H1 (cell line): ENCODE measurements at regions not wholly inside any gene's neighbourhood (a gene's known extent, or its start where the extent isn't known, plus 50 kb on each side); places are given as distances from the start of the nearest gene placed in this dataset.

Experiments used
- CTBP2 ChIP-seq: IDR thresholded peaks from 2 replicates; pipeline ENCODE4 v1.7.0; 2011; ENCODE audit warnings: borderline replicate concordance, mild to moderate bottlenecking, moderate library complexity, mixed read lengths, low read length; ENCODE audit not compliant: insufficient read depth, insufficient read length
- EP300 ChIP-seq, 2 experiments: IDR thresholded peaks; 1 replicate in 1 of 2; 2 replicates in 1 of 2; pipeline ENCODE4 v1.6.1; 2011 to 2012; ENCODE audit warnings: low read depth in 2 of 2, low read length in 2 of 2, mild to moderate bottlenecking in 2 of 2, borderline replicate concordance in 1 of 2, inconsistent platforms in 1 of 2, moderate library complexity in 1 of 2
- GABPA ChIP-seq: IDR thresholded peaks from 2 replicates; pipeline ENCODE4 v1.6.1; 2011; ENCODE audit warnings: mild to moderate bottlenecking, low read length, moderate library complexity, borderline replicate concordance; ENCODE audit not compliant: insufficient read depth
- HDAC6 ChIP-seq: IDR thresholded peaks from one replicate; pipeline ENCODE4 v1.7.1; 2012; ENCODE audit warnings: low read depth, mild to moderate bottlenecking, inconsistent platforms, low read length, moderate library complexity
- MAX ChIP-seq: IDR thresholded peaks from 2 replicates; pipeline ENCODE4 v1.6.1; 2012; ENCODE audit warnings: inconsistent platforms
- SAP30 ChIP-seq: fragments of 300-600 bp; sonication (generic); IDR thresholded peaks from 2 replicates; pipeline ENCODE4 v1.7.1; 2012; ENCODE audit warnings: low read length, moderate library complexity, mild to moderate bottlenecking, inconsistent platforms; ENCODE audit not compliant: insufficient read depth, insufficient replicate concordance
- SIN3A ChIP-seq, 2 experiments: IDR thresholded peaks in 1 of 2; conservative IDR thresholded peaks in 1 of 2; 2 replicates each; pipeline ENCODE4 v1.6.1; 2011 to 2012; ENCODE audit warnings: low read length in 2 of 2, improper control_type of control experiment in 1 of 2, low read depth in 1 of 2, mild to moderate bottlenecking in 1 of 2
- SP4 ChIP-seq: IDR thresholded peaks from 2 replicates; pipeline ENCODE4 v1.6.1; 2012; ENCODE audit warnings: low read length, inconsistent platforms
- TAF7 ChIP-seq: optimal IDR thresholded peaks from 2 replicates; pipeline ENCODE3; 2011; ENCODE audit warnings: low read depth, mild to moderate bottlenecking, inconsistent platforms, low read length, moderate library complexity, borderline replicate concordance
- TBP ChIP-seq: IDR thresholded peaks from 2 replicates; pipeline ENCODE4 v1.6.1; 2011; ENCODE audit warnings: low read depth, low read length, improper control_type of control experiment
- TEAD4 ChIP-seq: IDR thresholded peaks from 2 replicates; pipeline ENCODE4 v1.6.1; 2012; ENCODE audit warnings: low read depth, low read length, inconsistent platforms, mixed read lengths

GRCh38 chr1:196071447-196071846 lies 536.8 kb downstream of the KCNT2 start (continued):
- TF ChIP-seq EP300 (IDR thresholded peaks at IDR 0.05; ENCODE audit: borderline replicate concordance in 1 of 2, low read depth in 2 of 2, low read length in 2 of 2) (no peak), CTBP2 (no peak), TBP (no peak), SAP30 (no peak), MAX (no peak), TAF7 (no peak), GABPA (no peak), HDAC6 (no peak), SP4 (no peak), SIN3A (conservative IDR thresholded peaks at IDR 0.05 in 1 of 2, IDR thresholded peaks at IDR 0.05 in 1 of 2; ENCODE audit: low read depth in 1 of 2, low read length in 2 of 2) (no peak), TEAD4 (no peak)
